EL (cell line): ENCODE measurements at regions not wholly inside any gene's neighbourhood (a gene's known extent, or its start where the extent isn't known, plus 50 kb on each side); places are given as distances from the start of the nearest gene placed in this dataset.

Source experiments
- DNase-seq: peaks from one replicate; pipeline ENCODE4 v3.0.0-alpha.2; 2016

DNA sequence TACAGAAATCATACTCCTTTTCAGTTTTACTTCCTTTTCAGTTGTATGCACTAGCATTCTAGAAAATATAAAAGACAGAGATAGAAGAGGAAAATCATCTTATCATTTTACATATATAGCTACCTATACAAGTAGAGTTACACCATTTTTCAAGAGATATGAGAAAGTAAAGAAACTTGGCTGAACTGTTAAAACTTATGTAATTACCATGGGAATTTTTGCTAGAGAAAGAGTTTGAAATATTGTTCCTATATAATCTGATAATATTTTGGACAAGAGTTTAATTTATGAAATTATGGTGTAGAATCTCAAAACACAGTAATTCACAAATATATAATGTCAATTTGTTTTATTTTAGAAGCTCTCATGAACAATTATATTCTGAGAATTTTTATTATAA lies 180.8 kb downstream of the PLPPR4 start:
- no peak for DNase-seq

DNA sequence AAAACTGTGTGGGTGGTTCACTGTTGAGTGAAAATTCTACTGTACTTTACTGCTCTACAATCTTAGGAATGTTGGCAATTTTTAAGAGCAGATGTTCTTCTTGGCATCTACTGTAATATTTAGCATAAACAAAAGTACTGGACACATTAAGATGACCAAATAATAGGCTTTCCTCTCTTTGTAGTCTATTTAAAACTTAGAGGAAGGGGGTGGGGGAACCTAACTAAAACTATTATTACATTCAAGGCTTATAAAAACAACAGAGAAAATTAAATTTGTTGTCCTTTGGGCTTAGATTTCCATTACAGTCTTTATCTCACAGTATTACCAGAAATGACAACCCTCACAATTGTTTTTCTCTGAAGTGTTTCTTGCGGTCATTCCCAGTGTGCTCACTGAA lies 181.2 kb downstream of the PLPPR4 start:
- peak; percentile 76 for DNase-seq

DNA sequence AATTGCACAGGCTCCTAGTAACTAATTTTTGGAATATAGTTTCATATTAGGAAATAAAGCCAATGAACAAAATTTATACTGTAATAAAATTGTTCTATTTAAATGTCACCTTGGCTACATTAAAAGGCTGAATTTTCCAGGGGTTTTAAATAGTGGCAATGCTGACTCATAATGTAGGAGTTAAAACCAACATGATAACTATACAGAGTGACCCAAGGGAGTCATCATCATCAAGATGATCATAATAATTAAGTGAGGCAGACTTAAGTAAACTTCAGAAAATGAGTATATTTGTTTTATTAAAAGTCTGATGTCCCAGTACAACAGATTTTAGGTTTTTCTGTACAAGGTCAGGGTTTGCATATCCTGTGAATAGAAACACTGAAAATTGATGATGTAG lies 183.4 kb downstream of the PLPPR4 start:
- DNase-seq, result no peak

DNA sequence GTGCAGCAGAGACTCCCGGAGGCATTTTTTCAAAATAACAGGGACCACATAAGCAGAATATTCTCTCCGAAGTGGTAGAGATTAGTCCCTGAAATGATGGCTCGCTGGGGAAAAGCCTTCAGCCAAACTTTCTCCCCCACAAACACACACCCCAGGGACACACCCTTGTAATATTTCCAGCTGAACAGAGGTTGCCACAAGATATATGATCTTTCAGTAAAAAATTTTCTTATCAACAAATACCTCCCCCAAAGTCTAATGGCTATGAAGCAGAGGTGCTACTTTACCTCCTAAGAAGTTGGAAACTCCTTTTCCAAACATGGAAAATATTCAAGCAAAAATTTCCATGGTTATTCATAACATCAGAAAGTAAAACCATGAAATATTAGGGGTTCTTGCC lies 190.2 kb upstream of the PALMD start:
- DNase-seq, result no peak

DNA sequence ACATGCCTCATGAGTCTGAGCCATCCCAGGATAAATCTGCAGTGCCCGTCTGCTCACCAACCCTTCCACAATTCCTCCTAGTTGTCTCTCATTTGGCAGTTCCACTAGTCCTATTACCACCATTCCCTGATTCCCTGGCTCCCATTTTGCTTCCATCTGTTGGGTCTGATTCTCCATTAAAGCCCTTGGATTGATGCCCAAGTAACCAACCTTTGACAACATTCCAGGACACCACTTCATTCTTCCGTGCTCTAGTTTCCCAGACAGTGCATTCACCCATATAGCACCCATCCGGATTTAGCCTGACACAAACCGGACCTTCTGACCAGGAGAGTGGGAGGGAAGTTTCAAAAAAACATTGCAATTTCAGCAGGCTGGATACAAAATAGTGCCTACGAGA lies 189.4 kb upstream of the PALMD start:
- peak; percentile 76 for DNase-seq

DNA sequence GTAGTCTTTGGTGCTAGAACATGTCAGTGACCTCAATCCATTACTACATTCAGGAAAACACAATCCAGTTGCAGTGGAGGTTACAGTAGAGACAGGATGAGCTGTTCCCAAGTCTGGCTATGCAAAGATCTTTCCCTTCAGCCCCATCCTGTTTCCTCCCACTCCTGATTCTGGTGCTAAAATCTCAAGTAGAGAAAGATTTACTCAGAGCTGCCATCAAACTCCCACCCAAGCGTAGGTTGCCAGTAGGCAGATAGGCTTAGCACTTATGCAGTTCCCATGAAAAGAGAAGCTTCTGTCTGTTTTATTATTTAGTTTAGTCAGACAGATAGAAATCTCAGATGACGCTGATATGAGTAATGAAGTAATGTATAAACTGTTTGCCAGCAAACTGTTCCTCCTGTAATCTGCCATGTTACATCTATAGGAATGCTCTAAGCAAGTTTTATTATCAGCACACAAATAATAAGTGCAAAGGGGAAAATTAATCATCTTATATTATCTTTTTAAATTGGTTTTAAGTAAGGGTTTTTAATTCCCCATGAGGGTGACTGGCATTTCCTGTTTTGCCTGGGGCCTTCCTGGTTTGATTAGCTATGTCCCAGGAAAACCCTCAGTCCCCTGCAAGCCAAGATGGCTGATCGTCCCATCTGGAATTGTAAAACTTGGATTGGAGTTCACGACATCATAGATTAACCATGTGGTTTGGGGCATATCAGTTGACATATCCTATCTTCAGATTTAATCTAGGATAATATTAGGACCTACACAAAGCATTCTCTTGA lies 188.3 kb upstream of the PALMD start:
- peak; percentile 91 for DNase-seq

DNA sequence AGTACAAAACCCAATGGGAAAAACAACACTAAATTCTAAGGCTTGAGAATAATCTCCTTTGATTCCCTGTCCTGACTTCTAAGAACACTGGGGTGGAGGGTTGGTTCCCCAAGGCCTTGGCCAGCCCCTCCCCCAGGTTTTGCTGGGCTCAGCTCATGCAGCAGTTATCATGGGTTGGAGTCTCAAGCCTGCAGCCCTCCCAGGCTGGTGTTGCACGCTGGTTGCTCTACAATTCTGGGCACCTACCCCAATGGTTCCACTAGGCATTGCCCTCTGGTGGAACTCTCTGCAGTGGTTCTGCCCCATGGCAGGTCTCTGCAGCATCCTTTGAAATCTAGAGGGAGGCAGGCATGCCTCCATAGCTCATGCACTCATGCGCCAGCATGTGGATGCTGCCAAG lies 184.4 kb upstream of the PALMD start:
- no peak for DNase-seq

DNA sequence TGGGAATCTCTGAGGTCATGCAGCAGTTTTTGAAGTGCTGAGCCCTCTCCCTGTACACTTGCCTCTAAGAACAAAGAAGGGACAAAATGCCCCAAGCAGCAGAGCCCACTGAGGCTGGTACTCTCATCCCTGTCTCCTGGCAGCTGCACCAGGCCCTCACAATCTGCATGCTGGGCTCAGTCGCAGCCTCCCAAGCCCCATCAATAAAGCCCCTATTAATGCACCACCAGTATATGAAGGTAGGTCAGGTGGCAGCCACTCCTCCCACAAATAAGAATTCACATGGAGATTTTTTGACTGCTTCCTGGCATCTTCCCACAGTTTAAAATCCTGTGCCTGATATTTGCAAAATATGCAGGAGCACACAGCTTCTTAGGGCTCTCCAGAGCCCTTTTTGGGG lies 181.2 kb upstream of the PALMD start:
- no peak for DNase-seq

DNA sequence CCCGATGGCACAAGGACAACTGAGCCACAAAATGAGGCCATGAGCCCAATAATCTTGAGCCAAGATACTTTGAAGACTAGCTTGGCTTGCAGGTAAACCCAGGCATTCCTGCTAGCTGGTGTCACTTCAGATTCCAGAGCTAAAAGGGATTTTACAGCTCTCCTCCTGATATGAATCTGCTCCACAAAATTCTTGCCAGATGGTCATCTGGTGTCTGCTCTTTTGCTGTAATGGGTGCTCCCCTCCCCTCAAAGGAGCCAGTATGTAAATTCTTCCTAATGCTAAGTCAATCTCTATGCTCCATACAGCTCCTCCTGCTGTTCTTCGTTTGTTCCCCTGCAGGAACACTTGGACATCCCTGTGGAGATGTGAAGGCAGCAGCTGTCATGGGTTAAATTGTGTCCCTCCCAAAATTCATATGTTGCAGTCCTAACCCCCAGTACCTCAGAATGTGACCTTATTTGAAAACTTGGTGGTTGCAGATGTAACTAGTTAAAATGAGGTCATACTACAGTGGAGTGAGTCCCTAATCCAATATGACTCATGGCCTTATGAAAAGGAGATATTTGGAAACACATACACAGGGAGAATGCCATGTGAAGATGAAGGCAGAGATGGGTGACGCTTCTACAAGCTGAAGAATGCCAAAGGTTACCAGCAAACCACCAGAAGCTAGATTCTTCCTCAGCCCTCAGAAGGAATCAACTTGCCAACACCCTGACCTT lies 180.6 kb upstream of the PALMD start:
- peak; percentile 96 for DNase-seq

DNA sequence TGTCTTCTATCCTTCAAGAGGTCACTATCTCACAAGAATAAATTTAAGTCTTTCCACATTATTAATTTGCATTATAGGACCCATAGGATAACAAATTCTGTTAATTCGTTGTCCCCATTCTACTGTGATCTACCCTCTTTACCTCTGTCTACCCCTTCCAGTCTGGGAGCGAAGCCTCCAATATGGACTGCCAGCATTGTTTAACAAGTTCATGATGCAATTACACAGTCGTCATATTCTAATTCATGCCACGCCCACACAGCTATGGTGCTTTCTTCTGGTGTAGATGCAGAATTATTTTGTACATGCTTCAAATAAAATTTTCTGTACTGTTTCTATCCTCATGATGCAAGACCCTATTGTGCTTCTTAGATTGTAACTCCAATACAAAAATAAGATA lies 178.3 kb upstream of the PALMD start:
- no peak for DNase-seq

DNA sequence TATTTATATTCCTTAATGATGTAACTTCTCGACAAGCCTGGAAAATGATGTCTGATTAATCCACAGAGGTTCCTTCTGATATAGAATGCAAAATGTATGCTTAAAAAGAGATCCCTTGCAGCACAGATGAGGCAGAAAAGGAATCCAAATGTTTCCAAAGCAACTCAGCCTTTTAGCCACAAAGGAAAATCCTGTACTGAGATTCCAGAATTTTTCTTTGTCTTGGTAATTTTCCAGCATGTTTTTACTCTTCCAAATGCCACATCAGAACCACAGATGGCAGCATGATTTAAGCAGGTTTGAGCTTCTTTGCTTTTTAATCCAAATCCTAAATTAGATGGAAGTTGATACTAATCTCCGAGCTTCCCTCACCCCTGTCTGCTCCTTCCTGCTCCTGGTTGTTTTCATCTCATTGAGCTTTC lies 176.4 kb upstream of the PALMD start:
- DNase-seq, result peak; percentile 30

DNA sequence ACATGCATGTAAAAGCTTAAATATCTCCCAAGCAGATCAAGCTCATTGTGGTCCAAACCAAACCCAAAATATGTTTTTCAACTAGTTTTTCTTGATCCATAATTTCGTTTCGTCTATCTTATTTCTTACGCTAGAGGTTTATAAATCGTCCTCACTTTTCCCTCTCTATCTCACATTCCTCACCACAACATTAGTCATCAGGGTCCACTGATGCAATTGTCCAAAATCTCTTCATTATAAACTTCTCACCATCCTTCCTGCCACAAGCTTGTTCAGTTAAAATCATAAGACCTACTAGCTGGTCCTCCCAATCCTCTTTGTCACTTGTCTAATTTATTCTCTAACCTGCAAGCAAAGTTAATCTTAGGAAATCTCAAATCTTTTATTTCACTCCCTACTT lies 173.0 kb upstream of the PALMD start:
- DNase-seq, result peak; percentile 27

DNA sequence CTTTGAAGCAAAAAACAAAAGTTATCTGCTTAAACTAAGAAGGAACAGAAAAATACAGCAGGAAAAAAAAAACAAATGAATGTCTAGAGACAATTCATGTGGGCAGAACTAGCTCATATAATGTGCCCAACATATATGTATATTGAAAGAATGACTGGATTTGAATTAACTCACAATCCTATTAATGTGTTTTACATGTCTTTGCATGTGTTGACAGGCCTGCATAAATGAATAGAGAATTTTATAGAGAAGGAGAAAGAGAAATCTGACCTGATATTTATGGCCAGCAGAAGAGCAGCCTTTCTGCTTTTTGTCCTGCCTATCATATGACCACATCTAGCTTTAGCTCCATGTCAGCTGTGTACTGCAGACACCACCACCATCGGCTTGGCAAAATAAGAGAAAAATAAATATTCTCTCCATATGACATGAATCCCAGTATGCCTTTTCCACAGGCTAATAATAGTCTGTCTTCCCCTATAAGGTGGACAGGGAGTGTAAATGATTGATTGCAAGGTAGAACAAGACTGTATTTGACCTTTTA lies 171.5 kb upstream of the PALMD start:
- no peak for DNase-seq

DNA sequence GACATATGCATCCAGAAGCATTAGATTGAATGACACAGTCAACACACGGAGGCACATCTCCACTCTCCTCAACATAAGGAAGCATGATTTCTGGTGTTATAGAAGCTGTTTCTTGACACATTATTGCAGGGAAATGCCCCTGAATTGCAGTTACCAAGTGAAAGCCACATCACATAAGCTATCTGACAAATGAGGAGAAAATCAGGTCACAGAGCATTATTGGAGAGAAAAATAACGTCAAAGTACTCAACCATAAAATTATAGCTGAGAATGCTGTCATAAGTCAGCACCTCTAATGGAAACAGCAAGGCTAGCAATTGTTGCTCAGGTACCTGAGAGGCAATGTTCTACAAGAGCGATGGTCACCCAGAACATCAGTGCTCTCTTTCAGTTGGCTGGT lies 169.9 kb upstream of the PALMD start:
- DNase-seq, result no peak

DNA sequence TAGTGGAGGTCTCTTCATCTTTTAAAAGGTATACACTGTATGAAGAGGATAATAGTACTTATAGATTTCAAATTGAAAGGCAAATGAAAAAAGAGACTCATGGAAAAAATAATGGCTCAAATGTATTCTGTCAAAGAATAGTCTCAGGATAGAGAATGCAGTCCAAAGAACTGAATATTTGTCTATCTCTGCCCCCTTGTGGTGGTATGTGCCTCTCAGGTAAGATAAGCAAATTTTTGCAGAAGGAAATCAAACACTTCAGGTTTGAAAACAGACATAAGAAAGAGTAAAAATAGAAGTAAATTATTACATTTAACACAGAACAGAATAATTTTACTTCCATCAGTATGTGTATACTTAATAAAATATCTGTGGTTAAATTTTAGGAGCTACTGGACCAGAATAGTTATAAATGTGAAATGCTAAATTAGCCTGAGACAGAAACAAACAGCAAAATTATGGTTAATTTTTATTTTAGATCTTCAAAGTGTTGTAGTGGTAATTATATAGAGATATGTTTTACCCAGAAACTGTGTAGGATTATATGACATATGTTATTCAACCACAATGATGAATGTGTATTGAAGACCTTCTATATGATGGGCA lies 164.4 kb upstream of the PALMD start:
- DNase-seq, result peak; percentile 63

DNA sequence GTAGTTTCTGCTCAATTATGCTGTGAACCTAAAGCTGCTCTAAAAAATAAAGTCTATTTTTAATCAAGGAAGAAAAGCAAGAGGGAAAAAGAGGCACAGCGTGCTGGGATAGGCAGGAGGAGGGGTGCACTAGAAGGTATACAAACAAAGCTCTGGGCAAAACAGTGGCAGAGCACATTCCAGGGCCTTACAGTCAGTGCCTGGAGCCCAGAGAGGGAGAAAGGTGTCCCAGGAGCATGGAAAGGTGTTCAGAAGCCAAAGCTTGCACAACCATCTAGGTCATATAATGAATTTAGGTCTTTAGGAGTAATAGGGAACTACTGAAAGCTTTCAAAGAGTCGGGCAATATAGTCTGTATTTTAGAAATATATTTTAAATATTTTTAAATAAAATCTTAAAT lies 163.6 kb upstream of the PALMD start:
- no peak for DNase-seq

DNA sequence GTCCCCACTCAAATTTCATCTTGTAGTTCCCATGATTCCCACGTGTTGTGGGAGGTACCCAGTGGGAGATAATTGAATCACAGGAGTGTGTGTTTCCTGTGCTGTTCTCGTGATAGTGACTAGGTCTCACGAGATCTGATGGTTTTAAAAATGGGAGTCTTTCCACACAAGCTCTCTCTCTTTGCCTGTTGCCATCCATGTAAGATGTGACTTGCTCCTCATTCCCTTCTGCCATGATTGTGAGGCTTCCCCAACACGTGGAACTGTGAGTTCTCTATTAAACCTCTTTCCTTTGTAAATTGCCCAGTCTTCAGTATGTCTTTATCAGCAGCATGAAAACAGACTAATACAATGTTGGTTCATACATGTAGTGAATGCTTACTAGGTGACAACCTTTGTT lies 163.2 kb upstream of the PALMD start:
- DNase-seq, result no peak

DNA sequence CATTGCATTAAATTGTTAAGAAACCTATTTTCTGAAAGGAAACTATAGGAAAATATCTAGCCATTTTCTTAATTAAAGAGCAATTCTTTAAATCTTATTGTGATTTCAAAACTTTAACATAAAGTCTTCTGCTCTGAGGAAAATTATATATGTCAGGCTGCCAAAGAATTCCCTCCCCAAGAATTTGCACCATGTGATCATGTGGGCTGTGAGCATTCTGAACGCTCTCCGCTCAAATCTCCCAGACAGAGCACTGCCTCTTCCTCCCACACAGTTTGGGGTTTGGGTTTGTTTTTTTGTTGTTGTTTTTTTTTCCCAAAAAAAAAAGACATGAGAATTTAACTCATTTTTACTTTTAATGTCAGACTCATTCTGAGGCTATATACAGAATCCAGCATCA lies 155.9 kb upstream of the PALMD start:
- no peak for DNase-seq

DNA sequence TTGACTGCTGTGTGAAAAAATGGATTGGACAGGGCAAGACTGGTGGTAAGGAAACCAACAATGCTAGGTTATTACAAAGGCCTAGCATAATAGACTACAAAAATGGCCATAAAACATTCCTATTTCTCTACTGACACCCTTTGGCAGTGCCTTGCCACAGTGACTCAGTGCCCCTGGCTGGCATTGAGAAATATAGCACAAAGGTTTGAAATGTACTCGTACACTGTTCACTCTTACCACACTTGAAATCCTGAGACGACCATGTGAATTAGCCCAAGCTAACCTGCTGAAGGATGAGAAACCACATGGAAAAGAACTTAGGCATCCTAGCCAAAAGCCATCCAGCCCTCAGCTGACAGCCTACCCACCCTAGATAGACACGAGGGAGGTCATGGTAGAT lies 149.8 kb upstream of the PALMD start:
- peak; percentile 4 for DNase-seq

DNA sequence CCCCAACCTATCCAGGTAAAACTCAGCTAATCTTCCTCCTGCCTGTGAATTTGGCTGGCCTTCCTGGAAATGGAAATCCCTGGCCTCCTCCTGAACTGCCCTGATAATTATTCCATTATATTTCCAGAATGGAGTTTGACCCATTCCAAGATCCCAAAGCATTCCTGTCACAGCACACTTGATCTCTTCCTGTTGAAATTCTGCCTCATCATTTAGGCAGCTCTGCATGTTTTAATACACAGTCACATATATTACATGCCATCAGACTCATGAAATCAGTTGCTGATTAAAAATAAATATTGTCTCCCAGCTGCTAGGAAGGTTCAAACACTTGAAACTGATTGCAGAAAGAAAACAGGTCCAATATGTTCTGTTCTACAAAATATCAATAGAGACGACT lies 148.2 kb upstream of the PALMD start:
- DNase-seq, result no peak

DNA sequence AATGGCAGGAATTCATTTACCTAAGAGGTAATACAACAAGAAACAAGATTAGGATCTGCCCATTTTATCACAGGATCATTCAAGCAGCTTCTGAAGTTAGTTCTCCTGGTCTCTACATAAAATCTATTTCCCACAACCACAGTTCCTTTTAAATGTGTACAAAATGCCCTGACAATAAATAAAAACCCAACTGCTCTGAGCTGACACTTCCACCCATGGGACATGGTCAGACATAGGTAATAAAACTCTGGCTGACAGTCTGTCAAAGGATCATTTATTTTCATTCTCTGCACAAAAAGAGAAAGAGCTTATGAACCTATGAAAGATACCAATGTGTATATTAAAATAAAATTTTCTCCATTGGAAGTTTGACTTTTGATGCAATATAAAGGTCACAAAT lies 145.4 kb upstream of the PALMD start:
- no peak for DNase-seq

DNA sequence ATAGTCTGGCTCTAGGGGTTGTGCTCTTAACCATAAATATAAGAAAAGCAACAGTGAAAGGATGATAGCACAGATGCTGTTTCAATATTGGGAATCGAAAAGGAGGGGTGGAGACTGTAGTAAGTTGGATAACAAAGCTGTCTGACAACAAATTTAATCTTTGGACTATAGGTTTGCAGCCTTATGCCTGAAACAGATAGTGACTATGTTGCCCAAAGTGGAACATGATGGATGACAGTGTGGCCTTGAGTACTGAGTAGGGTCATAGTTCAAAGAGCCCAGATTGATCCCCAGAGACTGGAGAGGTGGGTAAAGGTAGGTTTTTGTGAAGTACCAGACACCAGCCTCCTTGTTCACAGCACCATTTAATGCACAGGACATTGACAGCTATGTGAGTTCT lies 144.0 kb upstream of the PALMD start:
- DNase-seq, result no peak

DNA sequence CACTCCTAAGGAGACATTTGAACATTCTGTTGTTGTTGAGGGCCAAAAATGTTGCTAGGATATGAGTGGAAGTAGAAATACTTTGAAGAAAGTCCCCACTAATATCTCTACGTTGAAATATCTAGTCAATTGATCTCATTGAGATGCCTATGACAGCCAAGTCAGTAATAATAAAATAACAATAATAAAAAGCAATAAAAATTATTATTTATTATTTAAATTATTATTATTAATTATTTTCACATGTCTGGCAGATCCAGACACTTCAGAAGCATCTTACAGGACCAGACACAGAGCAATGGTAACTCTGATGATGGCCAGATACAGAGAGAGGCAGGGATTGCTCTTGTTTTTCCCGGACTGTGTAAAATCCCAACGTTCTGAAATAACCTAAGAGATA lies 143.5 kb upstream of the PALMD start:
- no peak for DNase-seq

DNA sequence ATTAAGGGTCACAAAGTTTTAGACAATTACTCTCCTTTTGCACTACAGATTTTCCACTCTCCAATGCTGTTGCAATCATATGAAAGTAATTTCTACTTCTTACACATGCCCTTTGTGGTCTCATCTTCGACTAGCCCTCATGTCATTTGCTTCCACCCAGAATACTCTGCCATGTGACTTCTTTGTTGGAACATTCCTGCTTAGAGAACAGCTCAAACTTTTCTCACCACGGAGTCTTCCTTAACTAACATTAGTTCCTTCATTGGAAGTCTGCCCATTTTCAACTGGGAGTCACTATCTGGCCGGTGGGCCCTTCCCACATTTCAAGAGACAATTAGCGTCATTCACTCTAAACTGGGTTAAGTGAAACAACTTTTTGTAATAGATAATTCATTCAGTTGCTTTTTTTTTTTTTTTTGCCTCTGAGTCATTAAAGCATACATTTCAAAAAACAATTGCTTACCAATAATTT lies 142.6 kb upstream of the PALMD start:
- DNase-seq, result no peak
